IPS-20b (cell line): ENCODE measurements at regions not wholly inside any gene's neighbourhood (a gene's known extent, or its start where the extent isn't known, plus 50 kb on each side); places are given as distances from the start of the nearest gene placed in this dataset.

ENCODE experiments used
- H3K27ac ChIP-seq: one replicate; pipeline ENCODE4 v1.5.1; 2013; ENCODE audit warnings: low read length
- H3K27me3 ChIP-seq: 2 replicates; pipeline ENCODE4 v1.6.1; 2013; ENCODE audit warnings: mild to moderate bottlenecking, low read length, inconsistent platforms; ENCODE audit not compliant: insufficient read depth
- H3K36me3 ChIP-seq: 2 replicates; pipeline ENCODE4 v1.6.1; 2013; ENCODE audit warnings: low read depth, mild to moderate bottlenecking, inconsistent platforms, low read length, moderate library complexity; ENCODE audit not compliant: insufficient read depth
- H3K4me1 ChIP-seq: 2 replicates; pipeline ENCODE4 v1.6.1; 2013; ENCODE audit warnings: mild to moderate bottlenecking, control low read depth, inconsistent platforms, low read length, moderate library complexity; ENCODE audit not compliant: insufficient read depth
- H3K4me3 ChIP-seq: 2 replicates; pipeline ENCODE4 v1.5.1; 2013; ENCODE audit warnings: mild to moderate bottlenecking, low read length, inconsistent platforms
- H3K9ac ChIP-seq: 2 replicates; pipeline ENCODE4 v1.6.1; 2013; ENCODE audit warnings: low read depth, mild to moderate bottlenecking, inconsistent platforms, low read length, moderate library complexity
- H3K9me3 ChIP-seq: 2 replicates; pipeline ENCODE4 v1.6.1; 2013; ENCODE audit warnings: mild to moderate bottlenecking, low read depth, low read length, inconsistent platforms; ENCODE audit not compliant: insufficient read depth

DNA sequence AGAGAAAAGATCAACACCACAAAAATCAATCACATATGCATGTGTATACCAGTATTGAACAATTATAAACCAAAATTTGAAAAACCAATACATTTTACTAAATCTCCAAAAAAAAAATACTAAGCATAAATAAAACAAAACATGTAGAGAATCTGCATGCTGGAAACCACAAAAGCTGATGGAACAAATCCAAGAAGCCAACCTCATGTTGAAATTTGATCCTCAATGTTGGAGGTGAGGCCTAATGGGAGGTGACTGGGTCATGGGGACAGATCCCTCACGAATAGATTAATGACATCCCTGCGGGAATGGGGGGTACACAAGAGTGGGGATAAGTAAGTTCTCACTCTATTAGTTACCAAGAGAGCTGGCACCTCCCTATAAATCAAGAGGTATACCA is 82.5 kb downstream of the OAT start:
- Histone ChIP-seq H3K4me3 (no peak overlapping the region), H3K9me3 (peaks cover 4% of the 10 kb centered on the region; the same call in 1 of the 2 replicates), H3K27ac (no peak overlapping the region), H3K9ac (no peak overlapping the region), H3K36me3 (no peaks in the 10 kb centered on the region), H3K27me3 (no peaks in the 10 kb centered on the region), H3K4me1 (no peaks in the 10 kb centered on the region)

- Histone ChIP-seq H3K4me1 (no peaks in the 10 kb centered on the region), H3K36me3 (no peaks in the 10 kb centered on the region), H3K27ac (no peak overlapping the region), H3K4me3 (no peak overlapping the region), H3K9me3 (peaks cover 4% of the 10 kb centered on the region; the same call in 1 of the 2 replicates), H3K9ac (no peak overlapping the region), H3K27me3 (no peaks in the 10 kb centered on the region; the same call in 1 of the 2 replicates)
Observed at GRCh38 chr10:124333931-124334330, 84.8 kb downstream of the OAT start.

GRCh38 chr10:124332426-124332825 is 86.3 kb downstream of the OAT start:
- Histone ChIP-seq H3K4me1 (no peaks in the 10 kb centered on the region), H3K9me3 (peaks cover 4% of the 10 kb centered on the region; the same call in 1 of the 2 replicates), H3K27me3 (no peaks in the 10 kb centered on the region; the same call in 1 of the 2 replicates), H3K9ac (no peak overlapping the region), H3K4me3 (no peak overlapping the region), H3K27ac (no peak overlapping the region), H3K36me3 (no peaks in the 10 kb centered on the region)

- Histone ChIP-seq H3K27ac (no peak overlapping the region), H3K4me3 (no peak overlapping the region), H3K9me3 (peaks cover 4% of the 10 kb centered on the region; the same call in 1 of the 2 replicates), H3K27me3 (no peaks in the 10 kb centered on the region; the same call in 1 of the 2 replicates), H3K4me1 (no peaks in the 10 kb centered on the region), H3K36me3 (no peaks in the 10 kb centered on the region), H3K9ac (no peak overlapping the region)
Observed at GRCh38 chr10:124329941-124330340, 88.8 kb downstream of the OAT start.

DNA sequence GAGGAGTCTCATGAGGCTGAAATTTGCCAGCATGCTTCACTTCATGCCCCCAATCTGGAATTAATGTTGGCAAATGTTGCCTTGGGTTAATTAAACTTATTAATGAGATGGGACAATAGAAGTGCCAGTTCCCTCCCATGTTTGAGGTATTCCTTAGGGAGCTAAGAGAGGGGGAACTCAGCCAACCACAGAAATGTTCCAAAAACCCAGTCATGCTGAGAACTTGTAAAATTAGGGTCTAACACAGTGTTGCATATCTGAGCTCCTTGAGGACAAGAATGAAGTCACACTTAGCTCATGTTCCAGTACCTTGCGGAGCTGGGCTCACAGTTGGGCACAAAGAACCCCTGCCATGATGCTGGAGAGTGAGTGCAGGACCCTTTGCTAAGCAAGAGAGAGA is 89.4 kb downstream of the OAT start:
- no peak overlapping the region for H3K9ac ChIP-seq
- H3K36me3 ChIP-seq: no peaks in the 10 kb centered on the region
- H3K9me3 ChIP-seq: peaks cover 4% of the 10 kb centered on the region; the same call in 1 of the 2 replicates
- H3K4me1 ChIP-seq: no peaks in the 10 kb centered on the region
- H3K27ac ChIP-seq: no peak overlapping the region
- H3K4me3 ChIP-seq: no peak overlapping the region
- no peaks in the 10 kb centered on the region; the same call in 1 of the 2 replicates for H3K27me3 ChIP-seq

- Histone ChIP-seq H3K4me3 (no peak overlapping the region), H3K9me3 (peaks cover 4% of the 10 kb centered on the region; the same call in 1 of the 2 replicates), H3K4me1 (no peaks in the 10 kb centered on the region), H3K9ac (no peak overlapping the region), H3K27me3 (no peaks in the 10 kb centered on the region; the same call in 1 of the 2 replicates), H3K36me3 (no peaks in the 10 kb centered on the region), H3K27ac (no peak overlapping the region)
Observed at GRCh38 chr10:124328477-124329220, 90.1 kb downstream of the OAT start.

DNA sequence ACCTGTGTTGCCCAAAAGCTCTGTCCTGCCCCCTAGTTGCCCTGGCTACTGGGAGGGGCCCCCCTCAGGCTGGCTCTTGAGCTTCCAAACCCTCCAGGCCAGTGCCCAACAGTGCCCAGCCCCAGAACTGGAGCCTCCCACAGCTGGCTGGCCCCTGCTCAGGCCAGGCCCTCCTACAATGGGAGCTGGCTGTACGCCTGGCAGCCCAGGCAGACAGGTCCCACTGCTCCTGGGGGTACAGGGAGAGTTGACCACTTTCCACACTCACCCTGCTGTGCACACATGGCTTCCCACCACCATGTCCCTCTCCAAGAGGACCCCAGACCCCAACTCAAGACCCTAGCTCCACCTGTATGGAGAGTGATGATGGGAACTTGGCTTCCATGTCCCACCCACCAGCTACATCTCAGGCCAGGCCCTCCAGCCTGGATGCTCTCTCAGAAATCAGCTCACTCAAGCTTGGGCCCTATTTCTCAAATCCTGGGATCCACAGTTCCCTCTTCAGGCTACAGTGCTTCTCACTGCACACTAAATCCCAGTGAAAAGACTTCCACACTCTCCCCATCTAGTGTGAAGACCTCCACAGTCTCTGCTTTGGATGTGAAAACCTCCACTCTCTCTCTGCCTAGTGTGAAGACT is 92.6 kb downstream of the OAT start:
- Histone ChIP-seq H3K4me3 (no peak overlapping the region), H3K4me1 (no peaks in the 10 kb centered on the region), H3K27me3 (no peaks in the 10 kb centered on the region; the same call in 1 of the 2 replicates), H3K9me3 (no peaks in the 10 kb centered on the region), H3K27ac (no peak overlapping the region), H3K36me3 (no peaks in the 10 kb centered on the region), H3K9ac (no peak overlapping the region)

DNA sequence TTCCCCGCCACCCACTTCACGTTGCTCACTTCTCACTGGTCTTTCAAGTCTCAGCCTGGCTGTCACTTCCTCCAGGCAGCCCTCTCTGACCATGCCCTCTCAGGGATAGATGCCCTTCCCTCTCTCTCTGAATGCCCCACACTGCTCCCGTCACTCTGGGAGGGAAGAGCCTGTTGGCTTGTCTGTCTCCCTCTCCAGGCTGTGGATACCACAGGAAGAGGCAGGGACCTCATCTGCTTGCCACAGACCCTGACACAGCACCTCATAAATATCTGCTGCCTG is 93.1 kb downstream of the OAT start:
- Histone ChIP-seq H3K4me1 (no peaks in the 10 kb centered on the region), H3K27me3 (no peaks in the 10 kb centered on the region; the same call in 1 of the 2 replicates), H3K4me3 (no peak overlapping the region), H3K9me3 (no peaks in the 10 kb centered on the region), H3K36me3 (no peaks in the 10 kb centered on the region), H3K9ac (no peak overlapping the region), H3K27ac (no peak overlapping the region)

GRCh38 chr10:124324856-124325632 is 93.7 kb downstream of the OAT start:
- H3K4me1 ChIP-seq: no peaks in the 10 kb centered on the region
- no peaks in the 10 kb centered on the region; the same call in 1 of the 2 replicates for H3K27me3 ChIP-seq
- H3K4me3 ChIP-seq: no peak overlapping the region
- no peak overlapping the region for H3K27ac ChIP-seq
- no peaks in the 10 kb centered on the region for H3K36me3 ChIP-seq
- H3K9me3 ChIP-seq: no peaks in the 10 kb centered on the region
- H3K9ac ChIP-seq: no peak overlapping the region

GRCh38 chr10:124324451-124324850 is 94.3 kb downstream of the OAT start:
- no peak overlapping the region for H3K4me3 ChIP-seq
- H3K27ac ChIP-seq: no peak overlapping the region
- no peak overlapping the region for H3K9ac ChIP-seq
- H3K36me3 ChIP-seq: no peaks in the 10 kb centered on the region
- H3K4me1 ChIP-seq: no peaks in the 10 kb centered on the region
- no peaks in the 10 kb centered on the region for H3K9me3 ChIP-seq
- no peaks in the 10 kb centered on the region; the same call in 1 of the 2 replicates for H3K27me3 ChIP-seq

GRCh38 chr10:124323806-124324205 is 94.9 kb downstream of the OAT start:
- Histone ChIP-seq H3K27ac (no peak overlapping the region), H3K4me1 (no peaks in the 10 kb centered on the region), H3K9me3 (no peaks in the 10 kb centered on the region), H3K36me3 (no peaks in the 10 kb centered on the region), H3K27me3 (no peaks in the 10 kb centered on the region; the same call in 1 of the 2 replicates), H3K9ac (no peak overlapping the region), H3K4me3 (no peak overlapping the region)
